ENCODE measurements at regions not wholly inside any gene's neighbourhood (a gene's known extent, or its start where the extent isn't known, plus 50 kb on each side); places are given as distances from the start of the nearest gene placed in this dataset.

- 18 to 67% (median 45%) methylated on average over 2 of the region's 2 CpGs for WGBS, 3 donors
- Histone ChIP-seq H3K4me1 (ENCODE audit: control insufficient read depth in 3 of 3, insufficient read depth in 2 of 3, low read depth in 1 of 3, low read length in 2 of 3) (no peaks in the 10 kb centered on the region), H3K27me3 (ENCODE audit: control insufficient read depth in 3 of 3, insufficient read depth in 3 of 3, low read length in 3 of 3) (peaks cover 0 to 8% (median 0%) of the 10 kb centered on the region in 3 donors), H3K27ac (ENCODE audit: low read depth in 1 of 3, low read length in 2 of 3) (no peak overlapping the region), H3K9me3 (ENCODE audit: control insufficient read depth in 2 of 2, insufficient read depth in 1 of 2, low read depth in 1 of 2, low read length in 1 of 2) (no peaks in the 10 kb centered on the region), H3K36me3 (ENCODE audit: control insufficient read depth in 3 of 3, insufficient read depth in 2 of 3, low read depth in 1 of 3, low read length in 3 of 3) (no peaks in the 10 kb centered on the region), H3K4me3 (ENCODE audit: low read depth in 1 of 3, low read length in 3 of 3) (no peak overlapping the region)
- FAIRE-seq (no peak), DNase-seq (no peak)
These were observed 67.2 kb upstream of the HMGA2 start for GRCh38 chr12:65756956-65757511.

- DNase-seq: no peak
- 71 to 87% (median 78%) methylated on average over 2 of the region's 2 CpGs for WGBS, 3 donors
- Histone ChIP-seq H3K36me3 (ENCODE audit: control insufficient read depth in 3 of 3, insufficient read depth in 2 of 3, low read depth in 1 of 3, low read length in 3 of 3) (no peaks in the 10 kb centered on the region), H3K4me3 (ENCODE audit: low read depth in 1 of 3, low read length in 3 of 3) (no peak overlapping the region), H3K27me3 (ENCODE audit: control insufficient read depth in 3 of 3, insufficient read depth in 3 of 3, low read length in 3 of 3) (peaks cover 0 to 8% (median 0%) of the 10 kb centered on the region in 3 donors), H3K9me3 (ENCODE audit: control insufficient read depth in 2 of 2, insufficient read depth in 1 of 2, low read depth in 1 of 2, low read length in 1 of 2) (no peaks in the 10 kb centered on the region), H3K4me1 (ENCODE audit: control insufficient read depth in 3 of 3, insufficient read depth in 2 of 3, low read depth in 1 of 3, low read length in 2 of 3) (no peaks in the 10 kb centered on the region), H3K27ac (ENCODE audit: low read depth in 1 of 3, low read length in 2 of 3) (no peak overlapping the region)
- FAIRE-seq: no peak
These were observed 65.9 kb upstream of the HMGA2 start for GRCh38 chr12:65758401-65758800.

- H3K4me1 ChIP-seq (ENCODE audit: control insufficient read depth in 3 of 3, insufficient read depth in 2 of 3, low read depth in 1 of 3, low read length in 2 of 3): no peaks in the 10 kb centered on the region
- H3K9me3 ChIP-seq (ENCODE audit: control insufficient read depth in 2 of 2, insufficient read depth in 1 of 2, low read depth in 1 of 2, low read length in 1 of 2): no peaks in the 10 kb centered on the region
- H3K36me3 ChIP-seq (ENCODE audit: control insufficient read depth in 3 of 3, insufficient read depth in 2 of 3, low read depth in 1 of 3, low read length in 3 of 3): no peaks in the 10 kb centered on the region
- DNase-seq (no peak), FAIRE-seq (no peak)
- 87 to 89% (median 87%) methylated on average over 8 of the region's 8 CpGs for WGBS, 3 donors
- peaks cover 0 to 5% (median 0%) of the 10 kb centered on the region in 3 donors for H3K27me3 ChIP-seq (ENCODE audit: control insufficient read depth in 3 of 3, insufficient read depth in 3 of 3, low read length in 3 of 3)
- H3K27ac ChIP-seq (ENCODE audit: low read depth in 1 of 3, low read length in 2 of 3): no peak overlapping the region
- no peak overlapping the region for H3K4me3 ChIP-seq (ENCODE audit: low read depth in 1 of 3, low read length in 3 of 3)
These were observed 64.5 kb upstream of the HMGA2 start for GRCh38 chr12:65759735-65760134.

- Histone ChIP-seq H3K36me3 (ENCODE audit: control insufficient read depth in 3 of 3, insufficient read depth in 2 of 3, low read depth in 1 of 3, low read length in 3 of 3) (no peaks in the 10 kb centered on the region), H3K9me3 (ENCODE audit: control insufficient read depth in 2 of 2, insufficient read depth in 1 of 2, low read depth in 1 of 2, low read length in 1 of 2) (no peaks in the 10 kb centered on the region), H3K4me3 (ENCODE audit: low read depth in 1 of 3, low read length in 3 of 3) (no peak overlapping the region), H3K27me3 (ENCODE audit: control insufficient read depth in 3 of 3, insufficient read depth in 3 of 3, low read length in 3 of 3) (peaks cover 0 to 2% (median 0%) of the 10 kb centered on the region in 3 donors), H3K27ac (ENCODE audit: low read depth in 1 of 3, low read length in 2 of 3) (no peak overlapping the region), H3K4me1 (ENCODE audit: control insufficient read depth in 3 of 3, insufficient read depth in 2 of 3, low read depth in 1 of 3, low read length in 2 of 3) (no peaks in the 10 kb centered on the region)
- no peak for DNase-seq
- WGBS, 3 donors: 62 to 77% (median 71%) methylated on average over 2 of the region's 2 CpGs
- FAIRE-seq: no peak
These were observed 63.0 kb upstream of the HMGA2 start for GRCh38 chr12:65761301-65761700.

GRCh38 chr12:65764325-65764724 lies 60.0 kb upstream of the HMGA2 start:
- H3K9me3 ChIP-seq (ENCODE audit: control insufficient read depth in 2 of 2, insufficient read depth in 1 of 2, low read depth in 1 of 2, low read length in 1 of 2): no peaks in the 10 kb centered on the region
- H3K27me3 ChIP-seq (ENCODE audit: control insufficient read depth in 3 of 3, insufficient read depth in 3 of 3, low read length in 3 of 3): peaks cover 0 to 5% (median 0%) of the 10 kb centered on the region in 3 donors
- no peak for FAIRE-seq
- H3K4me3 ChIP-seq (ENCODE audit: low read depth in 1 of 3, low read length in 3 of 3): no peak overlapping the region
- no peak overlapping the region for H3K27ac ChIP-seq (ENCODE audit: low read depth in 1 of 3, low read length in 2 of 3)
- no peak for DNase-seq
- WGBS, 3 donors: 91 to 96% (median 92%) methylated on average over 2 of the region's 2 CpGs
- H3K4me1 ChIP-seq (ENCODE audit: control insufficient read depth in 3 of 3, insufficient read depth in 2 of 3, low read depth in 1 of 3, low read length in 2 of 3): no peaks in the 10 kb centered on the region
- H3K36me3 ChIP-seq (ENCODE audit: control insufficient read depth in 3 of 3, insufficient read depth in 2 of 3, low read depth in 1 of 3, low read length in 3 of 3): no peaks in the 10 kb centered on the region

GRCh38 chr12:65765436-65765813 lies 58.9 kb upstream of the HMGA2 start:
- peaks cover 0 to 5% (median 2%) of the 10 kb centered on the region in 3 donors for H3K27me3 ChIP-seq (ENCODE audit: control insufficient read depth in 3 of 3, insufficient read depth in 3 of 3, low read length in 3 of 3)
- no peaks in the 10 kb centered on the region for H3K9me3 ChIP-seq (ENCODE audit: control insufficient read depth in 2 of 2, insufficient read depth in 1 of 2, low read depth in 1 of 2, low read length in 1 of 2)
- H3K36me3 ChIP-seq (ENCODE audit: control insufficient read depth in 3 of 3, insufficient read depth in 2 of 3, low read depth in 1 of 3, low read length in 3 of 3): no peaks in the 10 kb centered on the region
- FAIRE-seq: no peak
- H3K4me1 ChIP-seq (ENCODE audit: control insufficient read depth in 3 of 3, insufficient read depth in 2 of 3, low read depth in 1 of 3, low read length in 2 of 3): no peaks in the 10 kb centered on the region
- no peak for DNase-seq
- no peak overlapping the region for H3K4me3 ChIP-seq (ENCODE audit: low read depth in 1 of 3, low read length in 3 of 3)
- 85 to 91% (median 85%) methylated on average over 2 of the region's 2 CpGs for WGBS, 3 donors
- no peak overlapping the region for H3K27ac ChIP-seq (ENCODE audit: low read depth in 1 of 3, low read length in 2 of 3)

GRCh38 chr12:65769880-65770279 lies 54.4 kb upstream of the HMGA2 start:
- FAIRE-seq: no peak
- no peak for DNase-seq
- peaks cover 0 to 8% (median 2%) of the 10 kb centered on the region in 3 donors for H3K27me3 ChIP-seq (ENCODE audit: control insufficient read depth in 3 of 3, insufficient read depth in 3 of 3, low read length in 3 of 3)
- no peaks in the 10 kb centered on the region for H3K4me1 ChIP-seq (ENCODE audit: control insufficient read depth in 3 of 3, insufficient read depth in 2 of 3, low read depth in 1 of 3, low read length in 2 of 3)
- H3K36me3 ChIP-seq (ENCODE audit: control insufficient read depth in 3 of 3, insufficient read depth in 2 of 3, low read depth in 1 of 3, low read length in 3 of 3): no peaks in the 10 kb centered on the region
- no peak overlapping the region for H3K4me3 ChIP-seq (ENCODE audit: low read depth in 1 of 3, low read length in 3 of 3)
- WGBS, 3 donors: 88 to 92% (median 90%) methylated on average over 6 of the region's 6 CpGs
- H3K27ac ChIP-seq (ENCODE audit: low read depth in 1 of 3, low read length in 2 of 3): no peak overlapping the region
- H3K9me3 ChIP-seq (ENCODE audit: control insufficient read depth in 2 of 2, insufficient read depth in 1 of 2, low read depth in 1 of 2, low read length in 1 of 2): no peaks in the 10 kb centered on the region
